Liver (tissue), 3 donors: ENCODE measurements at regions not wholly inside any gene's neighbourhood (a gene's known extent, or its start where the extent isn't known, plus 50 kb on each side); places are given as distances from the start of the nearest gene placed in this dataset.
"Not testable (repeated sequence)": the region's sequence is repeated elsewhere in the genome, so short reads cannot be mapped to it uniquely, and the experiment has no call there.

ENCODE experiments used
- SP1 ChIP-seq: IDR thresholded peaks from 2 replicates; pipeline ENCODE4 v1.6.1; 2018; ENCODE audit warnings: antibody characterized with exemption, mild to moderate bottlenecking
- TF ChIP-seq, protein P1 (sequence below): fragments of 150-350 bp; IDR thresholded peaks from 2 replicates; pipeline ENCODE4 v1.5.1; 2017; ENCODE audit warnings: improper control_type of control experiment, low read depth, low read length; ENCODE audit not compliant: missing input control
- donor health status: healthy.
- donor health status: healthy.

DNA sequence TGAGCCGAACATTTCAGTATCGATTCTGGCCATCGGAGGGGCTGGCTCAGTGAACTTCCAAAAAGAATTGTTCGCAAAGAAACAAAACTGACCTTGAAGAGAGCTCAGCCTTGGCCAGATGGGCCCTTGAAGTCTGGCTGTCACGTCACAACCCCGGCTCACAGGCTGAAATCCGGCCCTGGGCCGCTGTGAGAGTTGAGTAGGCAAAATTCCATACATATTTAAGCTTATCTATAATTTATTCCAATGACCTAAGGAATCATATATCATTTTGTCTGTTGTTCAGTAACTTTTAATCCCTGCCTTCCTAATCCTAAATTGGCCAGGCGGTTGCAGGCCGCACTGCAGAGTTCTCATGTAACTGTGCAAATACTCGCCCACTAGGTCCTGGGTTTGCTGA lies 174.8 kb downstream of the LAT start:
- TF ChIP-seq, protein P1, sequence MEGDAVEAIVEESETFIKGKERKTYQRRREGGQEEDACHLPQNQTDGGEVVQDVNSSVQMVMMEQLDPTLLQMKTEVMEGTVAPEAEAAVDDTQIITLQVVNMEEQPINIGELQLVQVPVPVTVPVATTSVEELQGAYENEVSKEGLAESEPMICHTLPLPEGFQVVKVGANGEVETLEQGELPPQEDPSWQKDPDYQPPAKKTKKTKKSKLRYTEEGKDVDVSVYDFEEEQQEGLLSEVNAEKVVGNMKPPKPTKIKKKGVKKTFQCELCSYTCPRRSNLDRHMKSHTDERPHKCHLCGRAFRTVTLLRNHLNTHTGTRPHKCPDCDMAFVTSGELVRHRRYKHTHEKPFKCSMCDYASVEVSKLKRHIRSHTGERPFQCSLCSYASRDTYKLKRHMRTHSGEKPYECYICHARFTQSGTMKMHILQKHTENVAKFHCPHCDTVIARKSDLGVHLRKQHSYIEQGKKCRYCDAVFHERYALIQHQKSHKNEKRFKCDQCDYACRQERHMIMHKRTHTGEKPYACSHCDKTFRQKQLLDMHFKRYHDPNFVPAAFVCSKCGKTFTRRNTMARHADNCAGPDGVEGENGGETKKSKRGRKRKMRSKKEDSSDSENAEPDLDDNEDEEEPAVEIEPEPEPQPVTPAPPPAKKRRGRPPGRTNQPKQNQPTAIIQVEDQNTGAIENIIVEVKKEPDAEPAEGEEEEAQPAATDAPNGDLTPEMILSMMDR: not testable (repeated sequence)
- TF ChIP-seq SP1: not testable (repeated sequence)
